Stomach (tissue), 4 donors: ENCODE measurements at regions not wholly inside any gene's neighbourhood (a gene's known extent, or its start where the extent isn't known, plus 50 kb on each side); places are given as distances from the start of the nearest gene placed in this dataset.

Experiments
- CTCF ChIP-seq, 7 experiments: fragments of 450-650 bp in 4 of 7; fragments of 200-600 bp in 3 of 7; sonication (generic) in 3 of 7; IDR thresholded peaks; one replicate each; pipeline ENCODE4 v1.5.1; 2016 to 2019; ENCODE audit warnings: antibody characterized with exemption in 7 of 7, control low read depth in 2 of 7, mild to moderate bottlenecking in 1 of 7
- POLR2AphosphoS5 ChIP-seq, 3 donors: sonication (generic); formaldehyde crosslinking; IDR thresholded peaks; one replicate each; pipeline ENCODE4 v1.6.1; 2016; ENCODE audit warnings: antibody characterized with exemption in 3 of 3

GRCh38 chr3:177905173-177906125 is 630.8 kb upstream of the KCNMB2 start:
- TF ChIP-seq CTCF (IDR thresholded peaks at IDR 0.05), result no peak
- TF ChIP-seq POLR2AphosphoS5 (IDR thresholded peaks at IDR 0.05), result no peak
